ENCODE measurements at regions not wholly inside any gene's neighbourhood (a gene's known extent, or its start where the extent isn't known, plus 50 kb on each side); places are given as distances from the start of the nearest gene placed in this dataset.

GRCh38 chr1:232431326-232431725 lies 198.6 kb downstream of the SIPA1L2 start:
- Histone ChIP-seq H2BK5ac (ENCODE audit: low read depth, low read length, poor library complexity, severe bottlenecking) (no peak overlapping the region), H2AK5ac (ENCODE audit: low read depth, low read length) (no peak overlapping the region), H3K27ac (ENCODE audit: insufficient read depth, low read length) (no peak overlapping the region), H3K9me1 (ENCODE audit: insufficient read depth, low read length) (peaks cover 18% of the 10 kb centered on the region), H3K36me3 (ENCODE audit: control insufficient read depth, insufficient read depth, low read length) (peaks cover 15% of the 10 kb centered on the region; the same call in 1 of the 2 replicates), H3K23ac (ENCODE audit: low read depth, low read length) (no peak overlapping the region), H3K9me3 (ENCODE audit: control insufficient read depth, insufficient read depth, low read length) (no peaks in the 10 kb centered on the region), H3K18ac (ENCODE audit: low read depth, low read length) (no peak overlapping the region), H4K5ac (ENCODE audit: low read depth, low read length) (no peak overlapping the region), H3K4me3 (ENCODE audit: insufficient read depth, low read depth, low read length) (no peak overlapping the region), H2AK9ac (replicated peaks; ENCODE audit: low read depth, low read length, poor library complexity) (no peak overlapping the region), H2BK120ac (ENCODE audit: low read depth, low read length) (no peak overlapping the region), H2AFZ (replicated peaks; ENCODE audit: low read length, poor library complexity) (no peak overlapping the region), H3K27me3 (ENCODE audit: control insufficient read depth, insufficient read depth, low read length) (no peaks in the 10 kb centered on the region), H3K14ac (replicated peaks; ENCODE audit: low read depth, low read length) (no peak overlapping the region), H3K4me1 (ENCODE audit: control insufficient read depth, insufficient read depth, low read length) (peaks cover 13% of the 10 kb centered on the region), H4K20me1 (ENCODE audit: insufficient read depth, low read length) (no peaks in the 10 kb centered on the region), H4K8ac (ENCODE audit: low read depth in 2 of 2, low read length in 2 of 2) (no peak overlapping the region), H3K4me2 (ENCODE audit: low read depth, low read length) (no peak overlapping the region), H2BK20ac (ENCODE audit: low read depth, low read length) (no peak overlapping the region), H3K79me1 (ENCODE audit: low read depth in 1 of 2, low read length in 2 of 2) (no peaks in the 10 kb centered on the region), H4K91ac (ENCODE audit: insufficient read depth, low read depth, low read length) (no peak overlapping the region), H3K9ac (ENCODE audit: low read depth, low read length) (no peak overlapping the region), H2BK15ac (ENCODE audit: low read depth, low read length) (no peak overlapping the region), H3K56ac (ENCODE audit: extremely low read depth, insufficient read depth, low read length) (no peak overlapping the region), H3K4ac (ENCODE audit: low read depth, low read length) (no peak overlapping the region)
- ATAC-seq (ENCODE audit: low read depth) (no peak), DNase-seq (no peak)
- no TSS peak for BruUV-seq (replicated peaks)
- dilution Hi-C loops (cut with HindIII; ENCODE audit: low sequenced_read_pairs, unreplicated experiment): no loop called here
- intact Hi-C loops (cut with micrococcal nuclease): no loop called here
- in situ Hi-C loops (cut with MboI; ENCODE audit: low sequenced_read_pairs): no loop called here
- 100% methylated on average over 3 of the region's 6 CpGs; no CpG with 5 or more reads in 1 of the 2 experiments for WGBS, 2 experiments (ENCODE audit: extremely low coverage in 2 of 2, insufficient read length in 1 of 2)
- ChIA-PET POLR2A (ENCODE audit: unreplicated experiment) (no interaction called here), CTCF (no interaction called here)
- no peak for TF ChIP-seq CEBPB (IDR thresholded peaks at IDR 0.05; ENCODE audit: low read depth, low read length)
- no peak for TF ChIP-seq MAFK (IDR thresholded peaks at IDR 0.05; ENCODE audit: low read depth, low read length)
- TF ChIP-seq BHLHE40 (IDR thresholded peaks at IDR 0.05; ENCODE audit: low read depth, low read length): no peak
- TF ChIP-seq RAD21 (IDR thresholded peaks at IDR 0.05; ENCODE audit: low read length): no peak
- no peak for TF ChIP-seq ELK1 (IDR thresholded peaks at IDR 0.05; ENCODE audit: borderline replicate concordance, low read depth, low read length)
- TF ChIP-seq CHD1 (IDR thresholded peaks at IDR 0.05; ENCODE audit: low read depth, low read length): no peak
- TF ChIP-seq, protein P1, sequence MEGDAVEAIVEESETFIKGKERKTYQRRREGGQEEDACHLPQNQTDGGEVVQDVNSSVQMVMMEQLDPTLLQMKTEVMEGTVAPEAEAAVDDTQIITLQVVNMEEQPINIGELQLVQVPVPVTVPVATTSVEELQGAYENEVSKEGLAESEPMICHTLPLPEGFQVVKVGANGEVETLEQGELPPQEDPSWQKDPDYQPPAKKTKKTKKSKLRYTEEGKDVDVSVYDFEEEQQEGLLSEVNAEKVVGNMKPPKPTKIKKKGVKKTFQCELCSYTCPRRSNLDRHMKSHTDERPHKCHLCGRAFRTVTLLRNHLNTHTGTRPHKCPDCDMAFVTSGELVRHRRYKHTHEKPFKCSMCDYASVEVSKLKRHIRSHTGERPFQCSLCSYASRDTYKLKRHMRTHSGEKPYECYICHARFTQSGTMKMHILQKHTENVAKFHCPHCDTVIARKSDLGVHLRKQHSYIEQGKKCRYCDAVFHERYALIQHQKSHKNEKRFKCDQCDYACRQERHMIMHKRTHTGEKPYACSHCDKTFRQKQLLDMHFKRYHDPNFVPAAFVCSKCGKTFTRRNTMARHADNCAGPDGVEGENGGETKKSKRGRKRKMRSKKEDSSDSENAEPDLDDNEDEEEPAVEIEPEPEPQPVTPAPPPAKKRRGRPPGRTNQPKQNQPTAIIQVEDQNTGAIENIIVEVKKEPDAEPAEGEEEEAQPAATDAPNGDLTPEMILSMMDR (conservative IDR thresholded peaks at IDR 0.05; ENCODE audit: low read depth, low read length): no peak

Measured in IMR-90 (cell line).